Activated naive CD4-positive, alpha-beta T cell treated with anti-CD3 and anti-CD28 coated beads, Interleukin-2, amount 50 U/mL, for 72 hours (primary cell): ENCODE measurements at regions not wholly inside any gene's neighbourhood (a gene's known extent, or its start where the extent isn't known, plus 50 kb on each side); places are given as distances from the start of the nearest gene placed in this dataset.

Experiments
- ATAC-seq, 2 donors: fragments of 150-1000 bp; cut with Tn5 transposase; 2 replicates each; pipeline ENCODE4 v1.10.0; 2021; ENCODE audit warnings: mild to moderate bottlenecking in 2 of 2, moderate library complexity in 2 of 2
- DNase-seq, 2 donors: peaks; one replicate each; pipeline ENCODE4 v3.0.0; 2021 to 2022; ENCODE audit warnings: low spot score in 2 of 2
- H3K27ac Mint-ChIP-seq, 2 donors: one replicate each; pipeline ENCODE4 v1.8.0; 2022; ENCODE audit warnings: mild to moderate bottlenecking in 2 of 2, mixed read lengths in 2 of 2
- H3K36me3 Mint-ChIP-seq, 2 donors: one replicate each; pipeline ENCODE4 v1.8.0; 2022; ENCODE audit warnings: mixed read lengths in 2 of 2
- H3K9me3 Mint-ChIP-seq, 2 donors: one replicate each; pipeline ENCODE4 v1.8.0; 2022; ENCODE audit warnings: mixed read lengths in 2 of 2

- DNase-seq (no peak), ATAC-seq (no peak)
- H3K36me3 Mint-ChIP-seq: no peaks in the 10 kb centered on the region
- no peaks in the 10 kb centered on the region for H3K9me3 Mint-ChIP-seq
- no peak overlapping the region for H3K27ac Mint-ChIP-seq
Measured at GRCh38 chr15:98121957-98122356, 161.5 kb downstream of the ARRDC4 start.

GRCh38 chr15:98123297-98123696, 162.8 kb downstream of the ARRDC4 start:
- DNase-seq: no peak
- no peak overlapping the region for H3K27ac Mint-ChIP-seq
- no peaks in the 10 kb centered on the region for H3K36me3 Mint-ChIP-seq
- ATAC-seq: no peak
- no peaks in the 10 kb centered on the region for H3K9me3 Mint-ChIP-seq

- H3K27ac Mint-ChIP-seq: no peak overlapping the region
- no peaks in the 10 kb centered on the region for H3K9me3 Mint-ChIP-seq
- DNase-seq: no peak
- H3K36me3 Mint-ChIP-seq: no peaks in the 10 kb centered on the region
- ATAC-seq: no peak
Measured at GRCh38 chr15:98123834-98124233, 163.3 kb downstream of the ARRDC4 start.

- DNase-seq (no peak), ATAC-seq (no peak)
- Mint-ChIP-seq H3K9me3 (no peaks in the 10 kb centered on the region), H3K36me3 (no peaks in the 10 kb centered on the region), H3K27ac (peak overlapping the region in 1 of 2 donors; percentile 84)
Measured at GRCh38 chr15:98124581-98124980, 164.1 kb downstream of the ARRDC4 start.

GRCh38 chr15:98126326-98127085, 166.0 kb downstream of the ARRDC4 start:
- Mint-ChIP-seq H3K9me3 (no peaks in the 10 kb centered on the region), H3K36me3 (no peaks in the 10 kb centered on the region), H3K27ac (no peak overlapping the region)
- ATAC-seq: no peak
- DNase-seq: no peak

GRCh38 chr15:98127586-98127985, 167.1 kb downstream of the ARRDC4 start:
- no peaks in the 10 kb centered on the region for H3K36me3 Mint-ChIP-seq
- ATAC-seq: no peak
- no peaks in the 10 kb centered on the region for H3K9me3 Mint-ChIP-seq
- no peak overlapping the region for H3K27ac Mint-ChIP-seq
- DNase-seq: no peak

GRCh38 chr15:98131924-98132323, 171.4 kb downstream of the ARRDC4 start:
- H3K9me3 Mint-ChIP-seq: no peaks in the 10 kb centered on the region
- H3K27ac Mint-ChIP-seq: no peak overlapping the region
- no peaks in the 10 kb centered on the region for H3K36me3 Mint-ChIP-seq
- no peak for ATAC-seq
- DNase-seq: no peak

GRCh38 chr15:98134905-98135304, 174.4 kb downstream of the ARRDC4 start:
- no peak overlapping the region for H3K27ac Mint-ChIP-seq
- H3K36me3 Mint-ChIP-seq: no peaks in the 10 kb centered on the region
- DNase-seq (no peak), ATAC-seq (no peak)
- no peaks in the 10 kb centered on the region for H3K9me3 Mint-ChIP-seq

GRCh38 chr15:98138910-98139309, 178.4 kb downstream of the ARRDC4 start:
- H3K27ac Mint-ChIP-seq: no peak overlapping the region
- DNase-seq (no peak), ATAC-seq (no peak)
- no peaks in the 10 kb centered on the region for H3K36me3 Mint-ChIP-seq
- H3K9me3 Mint-ChIP-seq: no peaks in the 10 kb centered on the region

GRCh38 chr15:98139337-98139736, 178.8 kb downstream of the ARRDC4 start:
- no peak overlapping the region for H3K27ac Mint-ChIP-seq
- DNase-seq (no peak), ATAC-seq (no peak)
- H3K36me3 Mint-ChIP-seq: no peaks in the 10 kb centered on the region
- H3K9me3 Mint-ChIP-seq: no peaks in the 10 kb centered on the region

GRCh38 chr15:98142572-98142971, 182.1 kb downstream of the ARRDC4 start:
- H3K27ac Mint-ChIP-seq: no peak overlapping the region
- no peaks in the 10 kb centered on the region for H3K9me3 Mint-ChIP-seq
- no peaks in the 10 kb centered on the region for H3K36me3 Mint-ChIP-seq
- DNase-seq (no peak), ATAC-seq (no peak)

GRCh38 chr15:98143116-98143515, 182.6 kb downstream of the ARRDC4 start:
- no peaks in the 10 kb centered on the region for H3K9me3 Mint-ChIP-seq
- no peak overlapping the region for H3K27ac Mint-ChIP-seq
- DNase-seq (no peak), ATAC-seq (no peak)
- H3K36me3 Mint-ChIP-seq: no peaks in the 10 kb centered on the region

GRCh38 chr15:98144388-98144787, 183.9 kb downstream of the ARRDC4 start:
- Mint-ChIP-seq H3K27ac (no peak overlapping the region), H3K36me3 (no peaks in the 10 kb centered on the region), H3K9me3 (no peaks in the 10 kb centered on the region)
- ATAC-seq (no peak), DNase-seq (no peak)

- ATAC-seq (no peak), DNase-seq (no peak)
- Mint-ChIP-seq H3K36me3 (no peaks in the 10 kb centered on the region), H3K27ac (no peak overlapping the region), H3K9me3 (no peaks in the 10 kb centered on the region)
Measured at GRCh38 chr15:98146031-98146820, 185.7 kb downstream of the ARRDC4 start.

- Mint-ChIP-seq H3K27ac (no peak overlapping the region), H3K36me3 (no peaks in the 10 kb centered on the region), H3K9me3 (peaks cover 0 to 4% of the 10 kb centered on the region in 2 donors)
- no peak for DNase-seq
- no peak for ATAC-seq
Measured at GRCh38 chr15:98147415-98147814, 186.9 kb downstream of the ARRDC4 start.

GRCh38 chr15:98150084-98150483, 189.6 kb downstream of the ARRDC4 start:
- peaks cover 0 to 12% of the 10 kb centered on the region in 2 donors for H3K9me3 Mint-ChIP-seq

GRCh38 chr15:98150536-98150935, 190.0 kb downstream of the ARRDC4 start:
- H3K9me3 Mint-ChIP-seq: peaks cover 0 to 12% of the 10 kb centered on the region in 2 donors
- H3K27ac Mint-ChIP-seq: no peak overlapping the region
- no peaks in the 10 kb centered on the region for H3K36me3 Mint-ChIP-seq
- DNase-seq (no peak), ATAC-seq (no peak)

More at GRCh38 chr15:98150084-98150483, 189.6 kb downstream of the ARRDC4 start:
- Mint-ChIP-seq H3K27ac (no peak overlapping the region), H3K36me3 (no peaks in the 10 kb centered on the region)
- DNase-seq (no peak), ATAC-seq (no peak)

- DNase-seq: no peak
- no peaks in the 10 kb centered on the region for H3K36me3 Mint-ChIP-seq
- H3K27ac Mint-ChIP-seq: no peak overlapping the region
- no peak for ATAC-seq
- H3K9me3 Mint-ChIP-seq: peaks cover 0 to 12% of the 10 kb centered on the region in 2 donors
Measured at GRCh38 chr15:98151096-98151495, 190.6 kb downstream of the ARRDC4 start.
